ENCODE measurements at regions not wholly inside any gene's neighbourhood (a gene's known extent, or its start where the extent isn't known, plus 50 kb on each side); places are given as distances from the start of the nearest gene placed in this dataset.

DNA sequence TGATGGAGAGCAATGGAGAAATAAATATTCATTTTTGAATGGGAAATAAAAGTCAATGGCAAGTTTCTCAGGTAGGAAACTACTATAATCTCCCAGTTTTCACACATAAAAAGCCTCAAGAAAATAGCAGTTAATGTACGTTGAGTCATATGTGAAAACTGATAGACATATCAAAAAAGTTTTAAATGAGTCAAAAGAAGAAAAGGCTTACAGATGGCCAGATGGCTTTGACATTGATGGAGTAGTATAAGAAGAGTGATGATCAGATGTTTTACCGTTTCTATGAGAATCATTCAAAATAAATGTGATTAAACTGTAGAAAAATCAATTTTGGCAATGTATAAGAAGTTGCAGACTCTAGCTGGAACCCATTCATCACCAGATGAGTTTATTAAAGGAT, 97.8 kb downstream of the LLPH start:
- Histone ChIP-seq H3K14ac (ENCODE audit: insufficient read depth, low read length) (no peak overlapping the region), H3K4ac (ENCODE audit: low read depth, low read length) (no peak overlapping the region), H2BK5ac (ENCODE audit: insufficient read length, low read length) (no peak overlapping the region), H2BK20ac (ENCODE audit: low read depth, low read length, poor library complexity, severe bottlenecking) (no peak overlapping the region), H2AK5ac (ENCODE audit: insufficient read length, low read length) (no peak overlapping the region), H2BK15ac (ENCODE audit: low read depth, low read length) (no peak overlapping the region), H3K18ac (ENCODE audit: insufficient read length, low read depth, low read length) (no peak overlapping the region), H3K79me2 (ENCODE audit: insufficient read depth, low read length) (no peaks in the 10 kb centered on the region), H3K79me1 (ENCODE audit: insufficient read depth, low read depth, low read length, poor library complexity, severe bottlenecking) (no peaks in the 10 kb centered on the region), H3K23me2 (ENCODE audit: insufficient read length, low read depth, low read length, poor library complexity, severe bottlenecking) (no peaks in the 10 kb centered on the region), H3K4me2 (ENCODE audit: insufficient read depth, insufficient read length, low read length) (no peak overlapping the region), H3K27ac (ENCODE audit: insufficient read length, low read depth, low read length) (no peak overlapping the region), H4K8ac (replicated peaks; ENCODE audit: insufficient read length, low read depth, low read length) (no peak overlapping the region), H4K5ac (ENCODE audit: insufficient read length, low read depth, low read length) (no peak overlapping the region), H3K9me3 (ENCODE audit: control insufficient read depth, low read depth, low read length) (no peaks in the 10 kb centered on the region), H2BK12ac (ENCODE audit: insufficient read length, low read depth, low read length) (no peak overlapping the region), H4K20me1 (ENCODE audit: control insufficient read depth, insufficient read depth, insufficient read length) (no peaks in the 10 kb centered on the region), H2AFZ (ENCODE audit: low read length) (no peak overlapping the region), H3K4me1 (ENCODE audit: insufficient read depth, low read length) (no peaks in the 10 kb centered on the region; the same call in 1 of the 2 replicates), H2BK120ac (ENCODE audit: low read depth, low read length, poor library complexity, severe bottlenecking) (no peak overlapping the region), H3K23ac (ENCODE audit: insufficient read length, low read depth, low read length) (no peak overlapping the region), H3K27me3 (ENCODE audit: insufficient read depth, low read length) (no peaks in the 10 kb centered on the region), H3K9ac (ENCODE audit: extremely low read depth, insufficient read length, low read length) (no peak overlapping the region), H3T11ph (ENCODE audit: low read length) (no peak overlapping the region), H3K56ac (ENCODE audit: insufficient read length, low read depth, low read length) (no peak overlapping the region), H4K91ac (ENCODE audit: insufficient read length, low read depth, low read length) (no peak overlapping the region)
- Mint-ChIP-seq H3K27me3 (ENCODE audit: low read depth) (no peaks in the 10 kb centered on the region), H3K27ac (no peak overlapping the region), H3K4me3 (no peak overlapping the region), H3K4me1 (no peaks in the 10 kb centered on the region), H3K36me3 (ENCODE audit: insufficient read depth in 1 of 3, low read depth in 3 of 3) (no peaks in the 10 kb centered on the region), H3K9me3 (no peaks in the 10 kb centered on the region)
- DNase-seq = no peak
- no CpG with 5 or more reads among the region's 2 CpGs for WGBS (ENCODE audit: extremely low coverage, insufficient read length, low lambda C conversion rate)
- no peak for TF ChIP-seq CTCF (conservative IDR thresholded peaks at IDR 0.05)

Measured in H9 (cell line).